ENCODE measurements at regions not wholly inside any gene's neighbourhood (a gene's known extent, or its start where the extent isn't known, plus 50 kb on each side); places are given as distances from the start of the nearest gene placed in this dataset.
"Not testable (repeated sequence)": the region's sequence is repeated elsewhere in the genome, so short reads cannot be mapped to it uniquely, and the experiment has no call there.

DNA sequence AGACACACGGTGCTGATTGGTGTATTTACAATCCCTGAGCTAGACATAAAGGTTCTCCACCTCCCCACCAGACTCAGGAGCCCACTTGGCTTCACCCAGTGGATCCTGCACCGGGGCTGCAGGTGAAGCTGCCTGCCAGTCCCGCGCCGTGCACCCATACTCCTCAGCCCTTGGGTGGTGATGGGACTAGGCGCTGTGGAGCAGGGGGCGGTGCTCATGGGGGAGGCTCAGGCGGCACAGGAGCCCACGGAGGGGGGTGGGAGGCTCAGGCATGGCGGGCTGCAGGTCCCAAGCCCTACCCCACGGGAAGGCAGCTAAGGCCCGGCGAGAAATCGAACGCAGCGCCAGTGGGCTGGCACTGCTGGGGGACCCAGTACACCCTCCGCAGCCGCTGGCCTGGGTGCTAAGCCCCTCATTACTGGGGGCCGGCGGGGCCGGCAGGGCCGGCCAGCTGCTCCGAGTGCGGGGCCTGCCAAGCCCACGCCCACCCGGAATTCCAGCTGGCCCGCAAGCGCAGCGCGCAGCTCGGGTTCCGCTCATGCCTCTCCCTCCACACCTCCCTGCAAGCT is 1447.2 kb downstream of the RAPGEF2 start:
- not testable (repeated sequence) for H3K27ac Mint-ChIP-seq; H3K36me3 Mint-ChIP-seq; DNase-seq (ENCODE audit: low spot score in 2 of 2); H3K9me3 Mint-ChIP-seq; ATAC-seq

DNA sequence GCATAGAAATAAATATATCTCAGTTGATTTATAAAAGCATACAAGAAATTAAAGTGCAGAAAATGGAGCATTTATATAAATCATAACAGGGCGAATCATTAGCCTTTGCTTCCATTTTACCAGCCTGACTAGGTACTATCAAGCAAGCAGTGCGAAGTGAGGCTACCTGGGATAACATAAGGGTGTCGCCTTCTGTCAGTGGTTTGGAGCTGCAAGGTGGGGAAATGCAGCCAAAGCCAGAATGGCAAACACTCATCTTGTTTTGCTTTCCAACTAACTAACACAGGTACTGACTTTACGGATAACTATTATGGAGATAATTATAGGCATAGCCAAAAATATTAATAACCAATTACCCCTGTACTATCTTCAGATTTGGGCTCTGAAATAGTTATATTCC is 1459.8 kb downstream of the RAPGEF2 start:
- Mint-ChIP-seq H3K36me3 (no peaks in the 10 kb centered on the region), H3K27ac (no peak overlapping the region), H3K9me3 (peaks cover 4 to 9% of the 10 kb centered on the region in 2 donors)
- ATAC-seq (no peak), DNase-seq (ENCODE audit: low spot score in 2 of 2) (no peak)

DNA sequence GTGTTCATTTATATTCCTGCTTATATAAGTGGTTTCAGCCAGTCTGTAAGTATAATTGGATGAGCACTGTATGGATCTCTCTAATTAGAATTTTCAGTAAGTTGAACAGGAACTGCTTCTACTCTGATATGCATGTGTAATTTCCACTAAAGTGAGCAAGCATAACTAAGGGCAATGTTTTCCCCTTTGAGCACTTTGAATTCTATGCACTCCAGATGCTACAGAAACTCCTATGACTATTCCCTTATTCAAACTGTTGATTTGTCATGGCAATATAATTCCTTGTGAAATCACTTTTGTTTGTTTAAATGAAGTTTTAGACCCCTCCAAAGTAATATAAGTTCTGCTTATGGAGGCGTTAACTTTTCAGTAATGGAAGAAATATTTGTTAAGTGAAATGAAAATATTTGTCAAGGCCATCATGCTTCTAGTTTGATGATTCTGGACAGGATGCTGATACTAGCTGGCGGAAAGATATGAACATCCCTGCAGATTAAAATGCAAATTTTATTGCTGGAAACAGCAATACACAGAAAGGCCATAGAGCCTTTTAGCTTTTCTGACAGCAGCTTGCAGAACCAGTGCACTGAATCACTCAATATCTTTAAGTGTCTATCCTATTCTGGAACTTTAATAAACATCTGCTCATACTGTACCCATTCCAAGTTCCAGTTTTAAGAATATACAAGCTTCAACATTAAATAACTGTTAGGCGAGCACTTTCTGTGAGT is 1460.8 kb downstream of the RAPGEF2 start:
- no peak overlapping the region for H3K27ac Mint-ChIP-seq
- no peak for DNase-seq (ENCODE audit: low spot score in 2 of 2)
- no peak for ATAC-seq
- no peaks in the 10 kb centered on the region for H3K36me3 Mint-ChIP-seq
- H3K9me3 Mint-ChIP-seq: peaks cover 4 to 17% of the 10 kb centered on the region in 2 donors

DNA sequence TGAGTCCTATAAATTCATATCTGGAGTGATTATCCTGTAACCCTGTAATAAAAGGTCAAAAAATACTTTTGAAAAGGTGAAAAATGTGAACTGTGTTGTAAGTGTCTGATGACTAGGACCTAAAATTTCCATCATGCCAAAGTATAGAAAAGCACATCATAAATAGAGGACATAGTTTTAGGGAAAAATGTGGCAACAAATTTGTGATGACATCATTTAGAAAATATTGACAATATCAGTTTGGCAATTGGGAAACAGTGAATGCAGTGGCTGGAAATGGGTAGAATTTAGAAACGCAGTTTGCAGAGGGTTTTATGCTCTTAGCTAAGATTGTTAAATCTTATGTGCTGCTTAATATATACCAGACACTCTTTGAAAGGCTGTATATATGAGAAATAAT is 1464.8 kb downstream of the RAPGEF2 start:
- ATAC-seq (no peak), DNase-seq (ENCODE audit: low spot score in 2 of 2) (no peak)
- no peak overlapping the region for H3K27ac Mint-ChIP-seq
- peaks cover 9 to 18% of the 10 kb centered on the region in 2 donors for H3K9me3 Mint-ChIP-seq
- no peaks in the 10 kb centered on the region for H3K36me3 Mint-ChIP-seq

DNA sequence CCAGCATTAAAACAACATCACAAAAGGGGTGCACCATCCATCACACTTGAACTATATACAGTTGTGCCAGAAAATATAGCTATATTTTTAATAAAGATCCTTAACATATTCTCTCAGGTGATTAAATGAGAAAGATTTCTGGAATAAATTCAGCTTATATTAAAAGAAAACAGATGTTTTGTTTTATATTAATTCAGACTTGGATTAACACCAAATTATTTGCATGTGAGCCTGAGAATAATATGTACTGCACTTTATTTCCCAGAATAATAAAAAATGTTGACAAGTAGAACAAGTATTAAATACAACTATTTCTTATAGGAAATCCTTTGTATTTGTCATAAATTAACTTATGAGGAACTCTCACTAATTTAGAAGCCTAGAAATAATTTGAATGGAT is 1467.4 kb downstream of the RAPGEF2 start:
- H3K36me3 Mint-ChIP-seq: no peaks in the 10 kb centered on the region
- no peak overlapping the region for H3K27ac Mint-ChIP-seq
- DNase-seq (ENCODE audit: low spot score in 2 of 2): no peak
- peaks cover 9 to 18% of the 10 kb centered on the region in 2 donors for H3K9me3 Mint-ChIP-seq
- no peak for ATAC-seq

DNA sequence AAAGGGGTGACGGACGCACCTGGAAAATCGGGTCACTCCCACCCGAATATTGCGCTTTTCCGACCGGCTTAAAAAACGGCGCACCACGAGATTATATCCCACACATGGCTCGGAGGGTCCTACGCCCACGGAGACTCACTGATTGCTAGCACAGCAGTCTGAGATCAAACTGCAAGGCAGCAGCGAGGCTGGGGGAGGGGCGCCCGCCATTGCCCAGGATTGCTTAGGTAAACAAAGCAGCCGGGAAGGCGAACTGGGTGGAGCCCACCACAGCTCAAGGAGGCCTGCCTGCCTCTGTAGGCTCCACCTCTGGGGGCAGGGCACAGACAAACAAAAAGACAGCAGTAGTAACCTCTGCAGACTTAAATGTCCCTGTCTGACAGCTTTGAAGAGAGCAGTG is 1471.4 kb downstream of the RAPGEF2 start:
- not testable (repeated sequence) for ATAC-seq; DNase-seq (ENCODE audit: low spot score in 2 of 2); H3K9me3 Mint-ChIP-seq; H3K36me3 Mint-ChIP-seq; H3K27ac Mint-ChIP-seq

DNA sequence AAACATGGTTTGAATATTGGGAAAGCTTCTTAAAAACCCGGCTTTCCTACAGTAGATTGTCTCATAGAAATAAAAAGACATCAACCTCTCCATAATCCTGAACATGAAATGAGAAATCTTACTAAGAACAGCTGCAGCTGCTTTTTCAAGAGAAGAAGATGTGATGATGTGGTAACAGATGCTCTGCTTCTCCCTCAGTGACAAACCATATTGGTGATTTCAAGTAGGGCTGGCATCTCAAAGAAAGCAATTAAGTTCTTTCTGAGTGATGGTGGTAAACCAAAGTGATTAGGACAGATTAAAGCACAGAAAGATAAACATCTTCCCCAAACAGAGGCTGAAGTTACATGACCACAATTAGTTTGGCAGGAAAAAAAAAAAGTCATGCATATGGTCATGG is 1477.7 kb downstream of the RAPGEF2 start:
- DNase-seq (ENCODE audit: low spot score in 2 of 2) (no peak), ATAC-seq (no peak)
- Mint-ChIP-seq H3K9me3 (peaks cover 1 to 9% of the 10 kb centered on the region in 2 donors), H3K36me3 (peaks cover 0 to 1% of the 10 kb centered on the region in 2 donors), H3K27ac (no peak overlapping the region)

DNA sequence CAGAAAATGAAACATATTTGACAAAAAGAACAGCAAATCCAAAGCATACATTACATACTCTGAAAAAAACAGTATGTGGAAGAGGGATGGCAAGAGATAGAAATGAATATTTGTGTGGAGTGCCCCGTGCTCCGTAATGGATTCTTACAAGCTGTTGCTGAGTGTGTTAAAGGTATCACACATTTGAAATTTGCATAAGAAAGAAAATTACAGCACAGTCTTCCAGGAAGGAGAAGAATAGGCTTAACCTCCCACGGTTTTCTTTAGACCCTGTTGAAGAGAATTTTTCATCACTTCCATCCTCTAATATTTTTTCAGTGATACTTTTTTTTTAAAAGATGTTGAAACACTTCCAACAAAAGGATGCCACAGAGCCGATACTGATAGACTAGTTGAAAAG is 1489.4 kb downstream of the RAPGEF2 start:
- Mint-ChIP-seq H3K9me3 (peaks cover 19 to 29% of the 10 kb centered on the region in 2 donors), H3K27ac (no peak overlapping the region), H3K36me3 (no peaks in the 10 kb centered on the region)
- ATAC-seq (no peak), DNase-seq (ENCODE audit: low spot score in 2 of 2) (no peak)

DNA sequence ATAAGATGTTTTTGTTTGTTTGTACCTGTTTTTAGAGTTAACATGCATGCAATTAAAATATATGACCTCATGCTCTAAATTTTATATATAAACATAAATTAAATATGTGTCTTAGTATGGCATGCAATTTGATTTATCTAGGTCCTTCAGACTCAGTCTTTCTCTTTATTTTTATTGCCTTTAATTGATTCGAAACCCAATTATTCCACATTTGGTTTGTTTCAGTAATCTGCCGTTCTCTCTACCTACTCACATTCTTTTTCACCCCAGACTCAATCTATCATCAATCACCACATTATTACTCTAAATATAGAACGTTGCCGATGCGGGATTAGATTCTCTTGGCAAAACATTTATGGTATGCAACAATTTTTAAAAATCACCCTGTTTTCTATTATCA is 1492.8 kb downstream of the RAPGEF2 start:
- Mint-ChIP-seq H3K9me3 (peaks cover 12 to 22% of the 10 kb centered on the region in 2 donors), H3K27ac (no peak overlapping the region), H3K36me3 (no peaks in the 10 kb centered on the region)
- DNase-seq (ENCODE audit: low spot score in 2 of 2) (no peak), ATAC-seq (no peak)

DNA sequence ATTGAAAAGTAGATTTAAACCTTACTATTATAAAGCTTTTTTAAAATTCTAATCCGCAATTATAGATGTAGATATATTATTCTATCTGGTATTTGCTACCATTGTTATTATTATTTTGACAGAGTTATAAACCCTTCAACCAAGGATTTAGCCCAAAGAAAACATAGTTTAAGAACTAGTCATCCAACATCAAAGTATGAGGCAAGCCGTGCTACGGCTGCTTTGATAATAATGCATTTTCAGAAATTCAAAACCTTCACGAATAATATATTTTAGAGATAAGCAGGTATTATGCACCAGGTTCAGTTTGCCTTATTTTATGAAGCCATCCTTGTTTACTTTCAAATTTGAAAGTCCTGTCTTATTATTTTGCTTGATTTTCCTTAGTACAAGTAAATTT is 1501.7 kb downstream of the RAPGEF2 start:
- DNase-seq (ENCODE audit: low spot score in 2 of 2) (no peak), ATAC-seq (no peak)
- H3K36me3 Mint-ChIP-seq: no peaks in the 10 kb centered on the region
- no peak overlapping the region for H3K27ac Mint-ChIP-seq
- peaks cover 0 to 7% of the 10 kb centered on the region in 2 donors for H3K9me3 Mint-ChIP-seq

DNA sequence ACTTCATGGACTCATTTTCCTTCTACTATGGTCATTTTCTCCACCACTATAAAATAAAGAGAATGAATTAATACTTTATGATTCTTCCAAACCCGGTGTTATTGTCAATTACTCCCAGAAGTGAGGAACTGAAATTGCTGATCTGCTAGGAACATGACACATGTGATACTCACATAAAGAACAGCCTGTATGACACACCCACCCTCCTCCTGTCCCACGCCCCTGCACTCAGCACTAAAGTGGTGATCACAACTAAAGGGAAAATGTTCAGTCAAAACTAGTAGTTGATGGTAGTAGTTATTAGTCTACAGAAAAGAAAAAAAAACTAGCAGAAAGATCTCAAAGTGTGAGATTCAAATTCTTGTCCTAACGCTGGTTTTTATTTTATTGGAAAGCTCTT is 1508.3 kb downstream of the RAPGEF2 start:
- peaks cover 8 to 12% of the 10 kb centered on the region in 2 donors for H3K9me3 Mint-ChIP-seq
- no peak overlapping the region for H3K27ac Mint-ChIP-seq
- DNase-seq (ENCODE audit: low spot score in 2 of 2) (no peak), ATAC-seq (no peak)
- H3K36me3 Mint-ChIP-seq: no peaks in the 10 kb centered on the region

DNA sequence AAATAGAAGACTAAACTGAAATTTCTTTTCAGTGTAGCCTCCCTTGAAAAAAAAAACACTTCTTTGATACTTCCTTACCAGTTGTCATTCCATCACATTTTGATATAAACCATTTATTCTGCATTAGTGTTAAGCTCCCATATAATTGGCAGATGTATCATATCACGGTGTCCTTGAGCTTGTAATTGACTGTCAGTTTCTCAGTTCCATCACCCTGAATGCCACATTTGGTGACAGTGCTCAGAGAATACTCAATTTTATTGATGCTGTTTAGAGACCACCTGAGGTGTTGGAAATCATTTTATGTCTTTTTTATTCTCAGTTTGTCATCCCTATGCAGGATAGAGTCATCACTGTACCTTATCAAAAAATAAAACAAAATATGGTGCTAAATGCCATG is 1528.2 kb downstream of the RAPGEF2 start:
- H3K9me3 Mint-ChIP-seq: peaks cover 9 to 10% of the 10 kb centered on the region in 2 donors
- peaks cover 0 to 6% of the 10 kb centered on the region in 2 donors for H3K36me3 Mint-ChIP-seq
- DNase-seq (ENCODE audit: low spot score in 2 of 2) (no peak), ATAC-seq (no peak)
- H3K27ac Mint-ChIP-seq: no peak overlapping the region

DNA sequence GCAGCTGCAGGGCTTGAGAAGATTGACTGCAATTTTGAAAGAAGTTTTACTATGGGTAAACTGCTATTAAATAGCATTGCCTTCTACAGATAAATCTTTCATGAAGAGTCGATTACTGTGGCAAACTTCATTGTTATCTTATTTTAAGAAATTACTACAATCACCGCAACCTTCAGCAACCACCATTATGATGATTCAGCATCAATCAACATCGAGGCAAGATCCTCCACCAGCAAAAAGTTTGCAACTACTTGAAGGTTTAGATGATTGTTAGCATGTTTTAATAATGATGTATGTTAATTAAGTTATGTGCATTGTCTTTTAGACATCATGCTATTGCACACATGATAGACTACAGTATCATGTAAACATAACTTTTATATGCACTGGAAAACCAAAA is 1511.0 kb downstream of the FSTL5 start:
- Mint-ChIP-seq H3K36me3 (no peaks in the 10 kb centered on the region), H3K9me3 (peaks cover 0 to 20% of the 10 kb centered on the region in 2 donors), H3K27ac (no peak overlapping the region)
- ATAC-seq (no peak), DNase-seq (ENCODE audit: low spot score in 2 of 2) (no peak)

DNA sequence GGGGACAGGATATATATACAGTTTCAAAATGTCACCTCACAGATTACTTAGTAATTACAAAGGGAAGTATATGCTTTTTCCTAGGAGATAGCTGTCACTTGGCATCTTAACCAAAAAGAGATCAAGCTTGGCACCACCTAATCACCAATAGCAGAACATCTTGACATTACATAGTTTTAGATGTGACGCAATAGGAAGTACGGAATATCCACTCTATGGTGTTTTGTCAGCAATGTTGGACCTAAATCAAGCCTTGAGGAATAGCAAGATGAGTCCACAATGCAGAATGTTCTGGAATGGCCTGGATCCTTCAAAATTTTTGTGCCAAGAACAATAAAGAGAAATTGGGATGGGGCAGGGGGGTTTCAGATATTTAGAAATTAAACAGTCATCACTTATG is 1488.2 kb downstream of the FSTL5 start:
- no peak for ATAC-seq
- DNase-seq (ENCODE audit: low spot score in 2 of 2): no peak
- no peaks in the 10 kb centered on the region for H3K36me3 Mint-ChIP-seq
- no peak overlapping the region for H3K27ac Mint-ChIP-seq
- peaks cover 17% of the 10 kb centered on the region in 2 donors for H3K9me3 Mint-ChIP-seq

DNA sequence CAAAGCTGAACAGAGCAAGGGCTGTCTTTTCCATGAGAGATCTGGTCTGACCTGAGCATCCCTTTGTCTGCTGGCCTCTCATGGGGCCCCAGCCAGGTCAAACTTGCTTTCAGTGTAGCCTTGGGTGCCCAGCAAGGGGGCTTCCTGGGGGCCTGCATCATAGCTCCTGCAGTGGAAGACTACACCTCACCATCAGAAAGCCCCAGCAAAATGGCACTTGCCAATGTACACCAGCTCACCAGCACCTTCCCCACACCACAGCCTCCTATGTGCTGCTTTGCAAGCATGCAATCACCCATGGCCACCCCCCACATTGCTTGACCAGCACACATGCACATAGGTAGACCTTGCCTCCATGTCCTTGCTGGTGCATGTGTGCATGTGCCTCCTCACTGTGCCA is 1478.1 kb downstream of the FSTL5 start:
- DNase-seq (ENCODE audit: low spot score in 2 of 2): no peak
- Mint-ChIP-seq H3K9me3 (peaks cover 7 to 16% of the 10 kb centered on the region in 2 donors), H3K27ac (no peak overlapping the region), H3K36me3 (no peaks in the 10 kb centered on the region)
- no peak for ATAC-seq

DNA sequence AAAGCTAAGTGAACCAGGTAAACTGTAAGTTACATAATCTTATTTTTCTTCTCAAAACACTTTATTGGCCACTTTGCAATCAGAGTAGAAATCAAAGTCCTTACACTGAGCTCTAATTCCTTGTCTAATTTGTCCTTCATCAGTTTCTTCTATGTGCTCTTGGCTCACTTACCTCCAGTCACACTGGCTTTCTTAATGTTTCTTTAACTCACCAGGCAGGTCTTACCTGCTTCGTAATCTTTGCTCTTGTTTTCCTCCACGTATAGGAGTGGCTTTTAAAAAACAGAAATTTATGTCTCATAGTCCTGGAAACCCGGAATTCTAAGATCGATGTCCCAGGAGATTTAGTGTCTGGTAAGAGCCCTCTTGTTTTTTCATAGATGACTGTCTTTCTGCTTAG is 1462.1 kb downstream of the FSTL5 start:
- Mint-ChIP-seq H3K9me3 (peaks cover 12 to 15% of the 10 kb centered on the region in 2 donors), H3K36me3 (no peaks in the 10 kb centered on the region), H3K27ac (no peak overlapping the region)
- DNase-seq (ENCODE audit: low spot score in 2 of 2) (no peak), ATAC-seq (no peak)

DNA sequence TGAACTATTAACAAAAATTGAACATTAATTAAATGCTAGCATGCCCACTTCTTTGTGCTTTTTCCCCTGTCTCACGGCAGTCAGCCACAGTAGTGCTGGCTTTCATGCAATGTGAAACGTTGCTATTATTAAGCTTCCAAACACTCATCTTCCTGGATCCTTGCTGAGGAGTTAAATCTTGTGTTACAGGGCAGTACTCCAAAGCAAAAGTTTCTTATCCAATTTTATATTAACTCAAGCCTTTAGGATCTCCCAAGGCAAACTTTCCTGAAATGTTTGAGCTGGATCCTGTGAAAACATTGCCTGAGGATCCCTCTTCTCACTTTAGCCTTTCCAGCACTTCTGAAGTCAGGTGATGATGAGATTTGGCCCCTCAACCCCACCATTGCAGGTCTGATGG is 1454.8 kb downstream of the FSTL5 start:
- H3K27ac Mint-ChIP-seq: no peak overlapping the region
- DNase-seq (ENCODE audit: low spot score in 2 of 2) (no peak), ATAC-seq (no peak)
- peaks cover 4 to 8% of the 10 kb centered on the region in 2 donors for H3K9me3 Mint-ChIP-seq
- no peaks in the 10 kb centered on the region for H3K36me3 Mint-ChIP-seq

DNA sequence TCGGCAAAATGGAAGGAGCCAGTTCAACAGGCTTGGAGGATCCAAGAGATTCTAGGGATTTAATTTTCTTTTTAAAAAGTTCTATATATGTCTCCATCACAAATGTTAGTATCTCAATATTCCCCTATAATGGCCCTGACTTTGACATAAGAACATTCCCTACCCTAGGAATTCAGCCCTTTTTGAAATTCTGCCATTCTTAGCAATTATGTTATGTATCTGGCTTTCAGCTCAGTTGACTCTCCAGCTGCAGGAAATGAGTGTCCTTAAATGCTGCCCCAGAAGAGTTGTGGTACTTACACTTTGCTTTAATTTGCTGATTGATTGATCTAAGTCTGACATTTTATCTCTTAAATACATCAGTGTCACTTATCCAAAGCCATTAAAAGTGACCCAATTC is 1454.3 kb downstream of the FSTL5 start:
- Mint-ChIP-seq H3K27ac (no peak overlapping the region), H3K36me3 (no peaks in the 10 kb centered on the region), H3K9me3 (peaks cover 4 to 8% of the 10 kb centered on the region in 2 donors)
- DNase-seq (ENCODE audit: low spot score in 2 of 2): no peak
- no peak for ATAC-seq
